WTC11 (cell line): ENCODE measurements at regions not wholly inside any gene's neighbourhood (a gene's known extent, or its start where the extent isn't known, plus 50 kb on each side); places are given as distances from the start of the nearest gene placed in this dataset.

Experiments
- ATF1 ChIP-seq: sonication (generic); formaldehyde crosslinking; IDR thresholded peaks from 2 replicates; pipeline ENCODE4 v1.8.1; 2023; ENCODE audit warnings: mild to moderate bottlenecking, moderate library complexity, missing genetic modification reagents
- ATF2 ChIP-seq: sonication (generic); formaldehyde crosslinking; IDR thresholded peaks from 2 replicates; pipeline ENCODE4 v1.8.1; 2022; ENCODE audit warnings: low read depth, missing genetic modification reagents, borderline replicate concordance
- CTCF ChIP-seq: fragments of 200-600 bp; IDR thresholded peaks from 2 replicates; pipeline ENCODE4 v1.8.0; 2022; ENCODE audit warnings: antibody characterized with exemption
- ESRRA ChIP-seq: sonication (generic); formaldehyde crosslinking; IDR thresholded peaks from 2 replicates; pipeline ENCODE4 v1.8.1; 2022; ENCODE audit warnings: mild to moderate bottlenecking, missing genetic modification reagents, borderline replicate concordance
- FOXP1 ChIP-seq: sonication (generic); formaldehyde crosslinking; IDR thresholded peaks from 2 replicates; pipeline ENCODE4 v1.8.0; 2022; ENCODE audit warnings: missing genetic modification reagents, mild to moderate bottlenecking, moderate library complexity, borderline replicate concordance
- MAX ChIP-seq: sonication (generic); formaldehyde crosslinking; IDR thresholded peaks from 2 replicates; pipeline ENCODE4 v1.8.0; 2022; ENCODE audit warnings: mild to moderate bottlenecking, missing genetic modification reagents
- MYBL2 ChIP-seq: sonication (generic); formaldehyde crosslinking; IDR thresholded peaks from 2 replicates; pipeline ENCODE4 v1.8.1; 2023; ENCODE audit warnings: mild to moderate bottlenecking, moderate library complexity, missing genetic modification reagents
- NFATC4 ChIP-seq: fragments of 250-450 bp; sonication (Bioruptor Pico); IDR thresholded peaks from 2 replicates; pipeline ENCODE4 v1.9.0; 2021; ENCODE audit warnings: mild to moderate bottlenecking
- RELA ChIP-seq: sonication (generic); formaldehyde crosslinking; IDR thresholded peaks from 2 replicates; pipeline ENCODE4 v1.8.1; 2022; ENCODE audit warnings: missing genetic modification reagents, mild to moderate bottlenecking, borderline replicate concordance
- ZBTB21 ChIP-seq: sonication (generic); formaldehyde crosslinking; IDR thresholded peaks from 2 replicates; pipeline ENCODE4 v1.8.1; 2023; ENCODE audit warnings: mild to moderate bottlenecking, missing genetic modification reagents, borderline replicate concordance
- TF ChIP-seq, protein P1 (sequence below): sonication (generic); formaldehyde crosslinking; IDR thresholded peaks from 2 replicates; pipeline ENCODE4 v1.8.0; 2022; ENCODE audit warnings: mild to moderate bottlenecking, missing genetic modification reagents

DNA sequence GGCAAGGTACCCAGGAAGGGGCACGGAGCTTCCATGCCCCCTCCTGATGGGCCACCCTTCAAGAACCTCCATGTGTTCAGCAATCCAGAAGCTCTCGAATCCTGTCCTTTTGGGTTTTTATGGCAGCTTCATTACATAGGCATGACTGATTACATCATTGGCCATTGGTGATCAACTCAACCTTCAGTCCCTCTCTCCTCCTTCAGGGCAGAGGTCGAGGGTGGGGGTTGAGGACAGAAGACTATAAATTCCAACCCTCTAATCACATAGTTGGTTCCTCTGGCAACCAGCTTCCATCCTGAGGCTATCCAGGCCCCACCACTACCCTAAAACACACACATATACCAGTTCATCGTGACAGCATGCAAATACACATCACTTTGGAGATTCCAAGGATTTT, 135.7 kb downstream of the ZNF281 start:
- TF ChIP-seq CTCF (no peak), ATF1 (CRISPR knock-in tag) (no peak), RELA (CRISPR knock-in tag) (no peak), FOXP1 (CRISPR knock-in tag) (no peak), MYBL2 (CRISPR knock-in tag) (no peak), ZBTB21 (no peak), NFATC4 (no peak), ESRRA (CRISPR knock-in tag) (no peak), MAX (CRISPR knock-in tag) (no peak), ATF2 (no peak)
- TF ChIP-seq, protein P1, sequence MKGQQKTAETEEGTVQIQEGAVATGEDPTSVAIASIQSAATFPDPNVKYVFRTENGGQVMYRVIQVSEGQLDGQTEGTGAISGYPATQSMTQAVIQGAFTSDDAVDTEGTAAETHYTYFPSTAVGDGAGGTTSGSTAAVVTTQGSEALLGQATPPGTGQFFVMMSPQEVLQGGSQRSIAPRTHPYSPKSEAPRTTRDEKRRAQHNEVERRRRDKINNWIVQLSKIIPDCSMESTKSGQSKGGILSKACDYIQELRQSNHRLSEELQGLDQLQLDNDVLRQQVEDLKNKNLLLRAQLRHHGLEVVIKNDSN (CRISPR knock-in tag): no peak
